ENCODE measurements at regions not wholly inside any gene's neighbourhood (a gene's known extent, or its start where the extent isn't known, plus 50 kb on each side); places are given as distances from the start of the nearest gene placed in this dataset.

DNA sequence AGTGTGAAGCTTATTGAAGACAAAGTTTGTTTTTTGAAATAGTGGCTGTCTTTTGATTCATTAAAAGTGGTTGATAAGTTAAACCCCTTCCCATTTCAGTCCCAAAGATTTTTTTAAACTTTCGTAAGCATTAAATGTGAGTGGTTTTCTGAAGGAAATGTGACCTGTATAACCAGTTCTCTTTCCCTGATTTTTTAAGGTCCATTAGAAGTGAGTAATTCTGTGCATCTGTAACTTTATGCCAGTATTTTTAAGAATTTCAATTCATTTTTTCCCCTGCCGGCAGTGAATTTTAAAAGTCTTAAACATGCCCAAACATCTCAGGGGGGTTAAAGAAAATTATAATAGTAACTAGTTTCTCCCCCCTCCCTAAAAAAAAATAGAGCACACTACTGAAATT, 254.6 kb upstream of the SP8 start:
- TF ChIP-seq, protein P1, sequence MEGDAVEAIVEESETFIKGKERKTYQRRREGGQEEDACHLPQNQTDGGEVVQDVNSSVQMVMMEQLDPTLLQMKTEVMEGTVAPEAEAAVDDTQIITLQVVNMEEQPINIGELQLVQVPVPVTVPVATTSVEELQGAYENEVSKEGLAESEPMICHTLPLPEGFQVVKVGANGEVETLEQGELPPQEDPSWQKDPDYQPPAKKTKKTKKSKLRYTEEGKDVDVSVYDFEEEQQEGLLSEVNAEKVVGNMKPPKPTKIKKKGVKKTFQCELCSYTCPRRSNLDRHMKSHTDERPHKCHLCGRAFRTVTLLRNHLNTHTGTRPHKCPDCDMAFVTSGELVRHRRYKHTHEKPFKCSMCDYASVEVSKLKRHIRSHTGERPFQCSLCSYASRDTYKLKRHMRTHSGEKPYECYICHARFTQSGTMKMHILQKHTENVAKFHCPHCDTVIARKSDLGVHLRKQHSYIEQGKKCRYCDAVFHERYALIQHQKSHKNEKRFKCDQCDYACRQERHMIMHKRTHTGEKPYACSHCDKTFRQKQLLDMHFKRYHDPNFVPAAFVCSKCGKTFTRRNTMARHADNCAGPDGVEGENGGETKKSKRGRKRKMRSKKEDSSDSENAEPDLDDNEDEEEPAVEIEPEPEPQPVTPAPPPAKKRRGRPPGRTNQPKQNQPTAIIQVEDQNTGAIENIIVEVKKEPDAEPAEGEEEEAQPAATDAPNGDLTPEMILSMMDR (IDR thresholded peaks at IDR 0.05), result no peak
- no peak for TF ChIP-seq POLR2A (IDR thresholded peaks at IDR 0.05)
- TF ChIP-seq POLR2AphosphoS5 (IDR thresholded peaks at IDR 0.05), result no peak
